ENCODE measurements at regions not wholly inside any gene's neighbourhood (a gene's known extent, or its start where the extent isn't known, plus 50 kb on each side); places are given as distances from the start of the nearest gene placed in this dataset.

GRCh38 chr3:64891021-64891420, 203.2 kb upstream of the ADAMTS9 start (continued):
- TF ChIP-seq, protein P1, sequence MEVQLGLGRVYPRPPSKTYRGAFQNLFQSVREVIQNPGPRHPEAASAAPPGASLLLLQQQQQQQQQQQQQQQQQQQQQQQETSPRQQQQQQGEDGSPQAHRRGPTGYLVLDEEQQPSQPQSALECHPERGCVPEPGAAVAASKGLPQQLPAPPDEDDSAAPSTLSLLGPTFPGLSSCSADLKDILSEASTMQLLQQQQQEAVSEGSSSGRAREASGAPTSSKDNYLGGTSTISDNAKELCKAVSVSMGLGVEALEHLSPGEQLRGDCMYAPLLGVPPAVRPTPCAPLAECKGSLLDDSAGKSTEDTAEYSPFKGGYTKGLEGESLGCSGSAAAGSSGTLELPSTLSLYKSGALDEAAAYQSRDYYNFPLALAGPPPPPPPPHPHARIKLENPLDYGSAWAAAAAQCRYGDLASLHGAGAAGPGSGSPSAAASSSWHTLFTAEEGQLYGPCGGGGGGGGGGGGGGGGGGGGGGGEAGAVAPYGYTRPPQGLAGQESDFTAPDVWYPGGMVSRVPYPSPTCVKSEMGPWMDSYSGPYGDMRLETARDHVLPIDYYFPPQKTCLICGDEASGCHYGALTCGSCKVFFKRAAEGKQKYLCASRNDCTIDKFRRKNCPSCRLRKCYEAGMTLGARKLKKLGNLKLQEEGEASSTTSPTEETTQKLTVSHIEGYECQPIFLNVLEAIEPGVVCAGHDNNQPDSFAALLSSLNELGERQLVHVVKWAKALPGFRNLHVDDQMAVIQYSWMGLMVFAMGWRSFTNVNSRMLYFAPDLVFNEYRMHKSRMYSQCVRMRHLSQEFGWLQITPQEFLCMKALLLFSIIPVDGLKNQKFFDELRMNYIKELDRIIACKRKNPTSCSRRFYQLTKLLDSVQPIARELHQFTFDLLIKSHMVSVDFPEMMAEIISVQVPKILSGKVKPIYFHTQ (CRISPR knock-in tag; IDR thresholded peaks at IDR 0.05): no peak
- TF ChIP-seq SMAD3 (CRISPR knock-in tag; IDR thresholded peaks at IDR 0.05; ENCODE audit: borderline replicate concordance) (no peak), HMGA2 (CRISPR knock-in tag; IDR thresholded peaks at IDR 0.05) (no peak), IRF1 (CRISPR knock-in tag; IDR thresholded peaks at IDR 0.05) (no peak), PREB (CRISPR knock-in tag; IDR thresholded peaks at IDR 0.05; ENCODE audit: borderline replicate concordance) (no peak), MXD4 (CRISPR knock-in tag; IDR thresholded peaks at IDR 0.05; ENCODE audit: borderline replicate concordance) (no peak), FOXP1 (CRISPR knock-in tag; IDR thresholded peaks at IDR 0.05; ENCODE audit: borderline replicate concordance) (no peak), ZBTB21 (CRISPR knock-in tag; IDR thresholded peaks at IDR 0.05; ENCODE audit: borderline replicate concordance) (no peak), ZNF671 (CRISPR knock-in tag; IDR thresholded peaks at IDR 0.05) (no peak), KAT7 (CRISPR knock-in tag; IDR thresholded peaks at IDR 0.05; ENCODE audit: borderline replicate concordance) (no peak), CTCF (IDR thresholded peaks at IDR 0.05) (no peak), ZNF263 (CRISPR knock-in tag; IDR thresholded peaks at IDR 0.05; ENCODE audit: low read depth) (no peak), ZSCAN18 (CRISPR knock-in tag; IDR thresholded peaks at IDR 0.05) (no peak), ATF6 (CRISPR knock-in tag; IDR thresholded peaks at IDR 0.05) (no peak), TEAD1 (CRISPR knock-in tag; IDR thresholded peaks at IDR 0.05) (no peak)

DNA sequence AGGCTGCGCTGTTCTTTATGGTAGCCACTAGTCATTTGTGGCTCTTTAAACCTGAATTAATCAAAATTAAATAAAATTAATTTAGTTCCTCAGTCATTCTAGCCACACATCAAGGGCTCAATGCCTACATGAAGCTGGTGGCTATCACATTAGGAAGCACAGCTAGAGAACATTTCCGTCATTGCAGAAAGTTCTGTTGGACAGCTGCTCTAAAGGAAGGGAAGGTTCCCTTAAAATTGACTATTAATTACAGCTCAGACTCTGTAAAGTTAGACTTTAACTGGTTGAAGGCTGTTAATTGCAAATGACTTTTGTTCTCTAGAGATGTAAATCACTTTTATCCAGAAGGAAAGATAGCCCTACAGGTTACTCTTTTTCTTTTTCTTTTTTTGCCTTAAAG, 202.7 kb upstream of the ADAMTS9 start:
- CTCF ChIA-PET: no interaction called here
- no peak for DNase-seq (ENCODE audit: low spot score)
- Mint-ChIP-seq H3K27me3 (ENCODE audit: low read depth) (no peaks in the 10 kb centered on the region), H3K36me3 (no peaks in the 10 kb centered on the region), H3K9me3 (peaks cover 8% of the 10 kb centered on the region), H3K27ac (no peak overlapping the region), H3K4me3 (no peak overlapping the region), H3K4me1 (peaks cover 18% of the 10 kb centered on the region)
- TF ChIP-seq FOXJ3 (CRISPR knock-in tag; IDR thresholded peaks at IDR 0.05; ENCODE audit: borderline replicate concordance) (no peak), NR3C1 (CRISPR knock-in tag; conservative IDR thresholded peaks at IDR 0.05; ENCODE audit: low read depth) (no peak), NR1H2 (CRISPR knock-in tag; IDR thresholded peaks at IDR 0.05) (no peak), MAX (CRISPR knock-in tag; IDR thresholded peaks at IDR 0.05) (no peak), IRF1 (CRISPR knock-in tag; IDR thresholded peaks at IDR 0.05) (no peak), SMAD4 (CRISPR knock-in tag; IDR thresholded peaks at IDR 0.05) (no peak)
- TF ChIP-seq, protein P2, sequence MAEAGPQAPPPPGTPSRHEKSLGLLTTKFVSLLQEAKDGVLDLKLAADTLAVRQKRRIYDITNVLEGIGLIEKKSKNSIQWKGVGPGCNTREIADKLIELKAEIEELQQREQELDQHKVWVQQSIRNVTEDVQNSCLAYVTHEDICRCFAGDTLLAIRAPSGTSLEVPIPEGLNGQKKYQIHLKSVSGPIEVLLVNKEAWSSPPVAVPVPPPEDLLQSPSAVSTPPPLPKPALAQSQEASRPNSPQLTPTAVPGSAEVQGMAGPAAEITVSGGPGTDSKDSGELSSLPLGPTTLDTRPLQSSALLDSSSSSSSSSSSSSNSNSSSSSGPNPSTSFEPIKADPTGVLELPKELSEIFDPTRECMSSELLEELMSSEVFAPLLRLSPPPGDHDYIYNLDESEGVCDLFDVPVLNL (CRISPR knock-in tag; IDR thresholded peaks at IDR 0.05; ENCODE audit: borderline replicate concordance, low read depth): no peak
- TF ChIP-seq, protein P3, sequence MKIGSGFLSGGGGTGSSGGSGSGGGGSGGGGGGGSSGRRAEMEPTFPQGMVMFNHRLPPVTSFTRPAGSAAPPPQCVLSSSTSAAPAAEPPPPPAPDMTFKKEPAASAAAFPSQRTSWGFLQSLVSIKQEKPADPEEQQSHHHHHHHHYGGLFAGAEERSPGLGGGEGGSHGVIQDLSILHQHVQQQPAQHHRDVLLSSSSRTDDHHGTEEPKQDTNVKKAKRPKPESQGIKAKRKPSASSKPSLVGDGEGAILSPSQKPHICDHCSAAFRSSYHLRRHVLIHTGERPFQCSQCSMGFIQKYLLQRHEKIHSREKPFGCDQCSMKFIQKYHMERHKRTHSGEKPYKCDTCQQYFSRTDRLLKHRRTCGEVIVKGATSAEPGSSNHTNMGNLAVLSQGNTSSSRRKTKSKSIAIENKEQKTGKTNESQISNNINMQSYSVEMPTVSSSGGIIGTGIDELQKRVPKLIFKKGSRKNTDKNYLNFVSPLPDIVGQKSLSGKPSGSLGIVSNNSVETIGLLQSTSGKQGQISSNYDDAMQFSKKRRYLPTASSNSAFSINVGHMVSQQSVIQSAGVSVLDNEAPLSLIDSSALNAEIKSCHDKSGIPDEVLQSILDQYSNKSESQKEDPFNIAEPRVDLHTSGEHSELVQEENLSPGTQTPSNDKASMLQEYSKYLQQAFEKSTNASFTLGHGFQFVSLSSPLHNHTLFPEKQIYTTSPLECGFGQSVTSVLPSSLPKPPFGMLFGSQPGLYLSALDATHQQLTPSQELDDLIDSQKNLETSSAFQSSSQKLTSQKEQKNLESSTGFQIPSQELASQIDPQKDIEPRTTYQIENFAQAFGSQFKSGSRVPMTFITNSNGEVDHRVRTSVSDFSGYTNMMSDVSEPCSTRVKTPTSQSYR (CRISPR knock-in tag; IDR thresholded peaks at IDR 0.05): no peak
- POLR2A ChIA-PET: no interaction called here
- ATAC-seq: no peak

All from WTC11 (cell line).